Ectodermal cell (in vitro differentiated cells): ENCODE measurements at regions not wholly inside any gene's neighbourhood (a gene's known extent, or its start where the extent isn't known, plus 50 kb on each side); places are given as distances from the start of the nearest gene placed in this dataset.

Source experiments
- H3K27ac ChIP-seq: 2 replicates; pipeline ENCODE4 v1.7.0; 2013; ENCODE audit warnings: mild to moderate bottlenecking, low read depth, low read length; ENCODE audit not compliant: insufficient read depth, poor library complexity, severe bottlenecking
- H3K27me3 ChIP-seq: 2 replicates; pipeline ENCODE4 v1.7.0; 2013; ENCODE audit warnings: mild to moderate bottlenecking, low read length; ENCODE audit not compliant: insufficient read depth, control insufficient read depth, poor library complexity, severe bottlenecking
- H3K36me3 ChIP-seq: one replicate; pipeline ENCODE4 v1.7.0; 2013; ENCODE audit warnings: low read length; ENCODE audit not compliant: control insufficient read depth, insufficient read depth
- H3K4me1 ChIP-seq: one replicate; pipeline ENCODE4 v1.7.0; 2013; ENCODE audit warnings: low read length; ENCODE audit not compliant: control insufficient read depth, insufficient read depth
- H3K4me3 ChIP-seq: 2 replicates; pipeline ENCODE4 v1.7.0; 2013; ENCODE audit warnings: low read depth, low read length, control low read depth; ENCODE audit not compliant: insufficient read depth
- H3K9me3 ChIP-seq: 2 replicates; pipeline ENCODE4 v1.7.0; 2013; ENCODE audit warnings: mild to moderate bottlenecking, low read length, moderate library complexity; ENCODE audit not compliant: control insufficient read depth
- WGBS, 2 experiments: methylation state at CpG; one replicate each; pipeline ENCODE4 v1.1.7; 2013; ENCODE audit warnings: missing lambda C conversion rate in 2 of 2; 5-methylcytosine and 5-hydroxymethylcytosine counted together

DNA sequence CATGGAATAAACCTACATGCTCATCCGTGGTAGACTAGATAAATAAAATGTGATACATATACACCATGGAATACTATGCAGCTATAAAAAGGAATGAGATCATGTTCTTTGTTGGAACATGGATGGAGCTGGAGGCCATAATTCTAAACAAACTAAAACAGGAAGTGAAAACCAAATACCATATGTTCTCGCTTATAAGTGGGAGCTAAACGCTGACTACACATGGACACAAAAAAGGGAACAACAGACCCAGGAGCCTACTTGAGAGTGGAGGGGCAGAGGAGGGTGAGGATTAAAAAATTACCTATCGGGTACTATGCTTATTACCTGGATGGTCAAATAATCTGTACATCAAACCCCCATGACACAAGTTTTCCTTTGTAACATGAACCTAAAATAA is 68.7 kb upstream of the SEC61G start:
- Histone ChIP-seq H3K4me3 (no peak overlapping the region), H3K27ac (no peak overlapping the region), H3K36me3 (no peaks in the 10 kb centered on the region), H3K27me3 (no peaks in the 10 kb centered on the region), H3K9me3 (no peaks in the 10 kb centered on the region), H3K4me1 (no peaks in the 10 kb centered on the region)
- 91 to 94% methylated on average over 3 of the region's 4 CpGs for WGBS, 2 experiments

- no peak overlapping the region for H3K27ac ChIP-seq
- WGBS, 2 experiments, result 89 to 90% methylated on average over 4 of the region's 4 CpGs
- no peak overlapping the region for H3K4me3 ChIP-seq
- H3K27me3 ChIP-seq, result no peaks in the 10 kb centered on the region
- no peaks in the 10 kb centered on the region for H3K4me1 ChIP-seq
- H3K9me3 ChIP-seq, result no peaks in the 10 kb centered on the region
- H3K36me3 ChIP-seq, result no peaks in the 10 kb centered on the region
Measured at GRCh38 chr7:54831046-54831643, 72.1 kb upstream of the SEC61G start.

DNA sequence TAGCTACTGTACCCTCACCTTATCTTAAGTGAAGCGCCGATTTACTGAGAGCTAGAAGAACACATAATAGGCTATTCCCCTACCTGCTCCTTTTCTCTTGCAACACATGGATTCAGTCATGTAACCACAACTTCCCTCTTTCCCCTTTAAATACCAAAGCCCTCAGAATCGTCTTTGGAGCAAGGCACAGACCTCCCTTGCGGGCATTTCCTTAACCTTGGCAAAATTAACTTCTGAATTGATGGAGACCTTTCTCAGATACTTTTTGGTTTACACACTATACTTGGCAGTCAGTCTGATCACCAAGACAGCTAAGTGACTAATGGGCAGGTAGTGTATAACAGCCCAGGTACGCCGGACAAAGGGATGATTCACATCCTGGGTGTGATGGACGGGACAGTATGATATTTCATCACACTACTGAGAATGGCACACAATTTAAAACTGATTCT is 72.7 kb upstream of the SEC61G start:
- 92 to 94% methylated on average over 7 of the region's 7 CpGs for WGBS, 2 experiments
- Histone ChIP-seq H3K36me3 (no peaks in the 10 kb centered on the region), H3K27ac (no peak overlapping the region), H3K4me1 (no peaks in the 10 kb centered on the region), H3K4me3 (no peak overlapping the region), H3K9me3 (no peaks in the 10 kb centered on the region), H3K27me3 (no peaks in the 10 kb centered on the region)

DNA sequence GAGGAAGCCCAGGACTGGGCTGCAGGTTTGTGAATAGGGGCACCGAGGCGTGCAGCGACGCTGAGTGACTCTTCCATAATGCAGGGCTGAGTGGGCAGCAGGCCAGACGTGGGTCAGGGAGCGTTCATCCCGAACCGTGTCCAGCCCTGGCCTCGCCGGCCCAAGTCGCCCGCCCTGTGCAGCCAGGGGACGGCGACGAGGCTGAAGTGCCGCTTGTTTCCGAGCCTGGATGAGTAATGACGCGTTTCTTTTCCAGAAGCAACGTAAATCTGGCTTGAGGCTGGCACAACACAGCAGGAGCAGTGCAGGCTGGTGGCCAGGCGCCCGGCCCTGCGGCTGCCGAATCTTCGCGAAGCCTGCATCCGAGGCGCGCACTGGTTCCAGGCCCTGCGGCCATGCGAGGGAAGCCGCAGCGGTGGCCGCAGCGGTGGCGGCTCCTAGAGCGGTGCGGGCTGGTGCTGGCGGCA is 74.0 kb upstream of the SEC61G start:
- no peaks in the 10 kb centered on the region for H3K4me1 ChIP-seq
- H3K36me3 ChIP-seq, result no peaks in the 10 kb centered on the region
- no peak overlapping the region for H3K4me3 ChIP-seq
- H3K27ac ChIP-seq, result no peak overlapping the region
- 95 to 96% methylated on average over 39 of the region's 39 CpGs for WGBS, 2 experiments
- no peaks in the 10 kb centered on the region for H3K9me3 ChIP-seq
- no peaks in the 10 kb centered on the region for H3K27me3 ChIP-seq

DNA sequence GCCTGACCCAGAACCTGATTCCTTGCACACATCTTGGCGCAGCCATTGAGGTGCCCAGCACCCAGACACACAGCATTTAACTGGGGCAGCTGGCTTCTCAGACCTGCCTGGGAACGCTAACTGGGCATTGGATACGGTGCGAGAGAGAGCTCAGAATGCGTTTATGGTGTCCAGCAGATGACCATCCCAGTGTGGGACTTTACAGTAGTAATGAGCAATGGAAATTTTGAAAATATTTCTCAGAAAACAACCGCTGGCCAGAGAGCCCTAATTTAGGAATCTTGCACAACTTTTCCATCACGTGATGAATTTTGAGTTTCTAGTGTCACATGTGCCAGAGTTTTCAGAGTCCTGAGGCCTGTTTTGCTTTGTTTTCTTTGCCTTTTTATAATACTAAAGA is 78.2 kb upstream of the SEC61G start:
- H3K27me3 ChIP-seq, result no peaks in the 10 kb centered on the region
- H3K4me3 ChIP-seq, result no peak overlapping the region
- H3K9me3 ChIP-seq, result no peaks in the 10 kb centered on the region
- no peaks in the 10 kb centered on the region for H3K36me3 ChIP-seq
- no peak overlapping the region for H3K27ac ChIP-seq
- peaks cover 6% of the 10 kb centered on the region for H3K4me1 ChIP-seq
- 96 to 97% methylated on average over 7 of the region's 7 CpGs for WGBS, 2 experiments

- WGBS, 2 experiments, result 93 to 95% methylated on average over 7 of the region's 7 CpGs
- no peak overlapping the region for H3K4me3 ChIP-seq
- no peaks in the 10 kb centered on the region for H3K27me3 ChIP-seq
Measured at GRCh38 chr7:54837761-54838160, 78.8 kb upstream of the SEC61G start.

DNA sequence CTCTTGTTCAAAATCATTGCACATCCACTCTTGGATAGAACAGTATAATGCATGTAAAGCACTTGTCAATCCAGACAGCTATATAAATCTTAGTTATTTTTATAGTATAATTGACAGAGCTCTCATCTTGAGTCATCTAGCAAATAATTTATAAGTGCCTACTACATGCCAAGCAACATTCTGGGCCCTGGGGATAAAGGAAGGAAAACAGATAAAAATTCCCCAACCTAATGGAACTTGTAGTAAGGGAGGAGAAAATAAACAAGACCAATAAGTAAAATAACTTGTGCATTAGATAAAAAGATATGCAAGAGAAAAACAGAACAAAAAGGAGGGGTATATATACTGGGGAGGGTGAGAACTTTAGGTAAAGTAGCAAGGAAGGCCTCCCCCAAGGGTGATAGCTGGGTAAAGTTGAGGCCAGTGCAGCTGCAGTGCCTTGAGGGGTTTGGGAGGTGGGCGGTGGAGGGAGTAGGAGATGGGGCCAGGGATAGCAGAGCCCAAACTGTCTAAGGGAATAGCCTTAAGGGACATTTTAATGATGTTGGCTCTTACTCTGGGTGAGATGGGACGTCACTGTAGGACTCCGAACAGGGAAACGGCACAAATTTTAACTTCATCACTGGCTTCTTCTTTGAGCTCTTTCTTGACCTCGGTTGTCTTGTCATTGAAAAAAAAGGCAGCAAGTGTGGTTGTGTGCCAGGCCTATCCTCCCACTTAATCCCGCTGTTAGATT is 79.3 kb upstream of the SEC61G start:
- 91 to 92% methylated on average over 6 of the region's 6 CpGs for WGBS, 2 experiments

More at GRCh38 chr7:54837761-54838160, 78.8 kb upstream of the SEC61G start:
- Histone ChIP-seq H3K36me3 (no peaks in the 10 kb centered on the region), H3K9me3 (no peaks in the 10 kb centered on the region), H3K27ac (no peak overlapping the region), H3K4me1 (peaks cover 11% of the 10 kb centered on the region)

GRCh38 chr7:54839575-54840213 is 80.7 kb upstream of the SEC61G start:
- Histone ChIP-seq H3K27ac (no peak overlapping the region), H3K9me3 (no peaks in the 10 kb centered on the region), H3K4me1 (peaks cover 11% of the 10 kb centered on the region), H3K36me3 (no peaks in the 10 kb centered on the region), H3K4me3 (no peak overlapping the region), H3K27me3 (no peaks in the 10 kb centered on the region)
- WGBS, 2 experiments, result 68 to 71% methylated on average over 9 of the region's 9 CpGs

More for the DNA sequence above, 79.3 kb upstream of the SEC61G start:
- Histone ChIP-seq H3K36me3 (no peaks in the 10 kb centered on the region), H3K4me3 (no peak overlapping the region), H3K27me3 (no peaks in the 10 kb centered on the region), H3K27ac (no peak overlapping the region), H3K9me3 (no peaks in the 10 kb centered on the region), H3K4me1 (peaks cover 11% of the 10 kb centered on the region)

- no peaks in the 10 kb centered on the region for H3K27me3 ChIP-seq
- WGBS, 2 experiments, result 65 to 71% methylated on average over 7 to 8 of the region's 8 CpGs
- peaks cover 11% of the 10 kb centered on the region for H3K4me1 ChIP-seq
- no peaks in the 10 kb centered on the region for H3K36me3 ChIP-seq
- no peak overlapping the region for H3K4me3 ChIP-seq
- H3K27ac ChIP-seq, result no peak overlapping the region
- H3K9me3 ChIP-seq, result no peaks in the 10 kb centered on the region
Measured at GRCh38 chr7:54841772-54842697, 83.0 kb upstream of the SEC61G start.
